Stomach (tissue), 8 donors: ENCODE measurements at regions not wholly inside any gene's neighbourhood (a gene's known extent, or its start where the extent isn't known, plus 50 kb on each side); places are given as distances from the start of the nearest gene placed in this dataset.
A peak's percentile ranks its signal among the peaks of the same experiment; 100 is the strongest.

ENCODE experiments used
- DNase-seq, 2 donors: peaks; one replicate each; pipeline versions ENCODE4 v3.0.0 to v3.0.0-alpha.2; 2013 to 2019
- H3K27ac ChIP-seq, 5 donors: fragments of 200-600 bp in 4 of 5; sonication (generic) in 4 of 5; one replicate each; pipeline ENCODE4 v1.5.1; 2013 to 2019; ENCODE audit warnings: mild to moderate bottlenecking in 1 of 5, moderate library complexity in 1 of 5
- H3K27me3 ChIP-seq, 3 donors: fragments of 200-600 bp; sonication (generic); one replicate each; pipeline ENCODE4 v1.5.1; 2017 to 2019; ENCODE audit warnings: mixed run types in 1 of 3
- H3K36me3 ChIP-seq, 4 donors: fragments of 200-600 bp; sonication (generic); 1 replicate in 3 of 4; 2 replicates in 1 of 4; pipeline ENCODE4 v1.5.1; 2016 to 2019
- H3K4me1 ChIP-seq, 4 donors: fragments of 200-600 bp; sonication (generic); one replicate each; pipeline ENCODE4 v1.5.1; 2016 to 2019
- H3K4me3 ChIP-seq, 4 donors: fragments of 200-600 bp; sonication (generic) in 3 of 4; one replicate each; pipeline ENCODE4 v1.5.1; 2016 to 2019; ENCODE audit warnings: mild to moderate bottlenecking in 1 of 4
- H3K9me3 ChIP-seq, 4 donors: fragments of 200-600 bp; sonication (generic); one replicate each; pipeline ENCODE4 v1.5.1; 2016 to 2019
- CTCF ChIP-seq, 7 experiments: fragments of 450-650 bp in 4 of 7; fragments of 200-600 bp in 3 of 7; sonication (generic) in 3 of 7; IDR thresholded peaks; one replicate each; pipeline ENCODE4 v1.5.1; 2016 to 2019; ENCODE audit warnings: antibody characterized with exemption in 7 of 7, control low read depth in 2 of 7, mild to moderate bottlenecking in 1 of 7
- EP300 ChIP-seq: sonication (generic); formaldehyde crosslinking; IDR thresholded peaks from one replicate; pipeline ENCODE4 v1.6.1; 2017; ENCODE audit warnings: antibody characterized with exemption
- POLR2A ChIP-seq, 4 donors: fragments of 450-650 bp; IDR thresholded peaks; one replicate each; pipeline ENCODE4 v1.6.1; 2016; ENCODE audit warnings: antibody characterized with exemption in 4 of 4, control low read depth in 2 of 4, mild to moderate bottlenecking in 1 of 4, moderate library complexity in 1 of 4
- POLR2AphosphoS5 ChIP-seq, 3 donors: sonication (generic); formaldehyde crosslinking; IDR thresholded peaks; one replicate each; pipeline ENCODE4 v1.6.1; 2016; ENCODE audit warnings: antibody characterized with exemption in 3 of 3
- WGBS, 5 donors: extraction: QIAGEN DNeasy Blood & Tissue Kit in 3 of 5; methylation state at CpG; one replicate each; pipeline versions ENCODE4 v1.1.5 to v1.1.7; 2013 to 2018; 5-methylcytosine and 5-hydroxymethylcytosine counted together
- intact Hi-C: fragments of 100-400 bp; cut with DNase I; formaldehyde crosslinking; loops from one replicate; pipeline ENCODE4 v1.15.1; 2023; ENCODE audit warnings: low total_unique reads
- donor health status: healthy with polysubstance abuse.
- donor health status: Bipolar disorder and iron deficiency.
- donor health status: healthy.

- Histone ChIP-seq H3K9me3 (no peaks in the 10 kb centered on the region), H3K27ac (no peak overlapping the region), H3K36me3 (no peaks in the 10 kb centered on the region), H3K4me3 (no peak overlapping the region), H3K4me1 (no peaks in the 10 kb centered on the region), H3K27me3 (no peaks in the 10 kb centered on the region)
- TF ChIP-seq POLR2A (IDR thresholded peaks at IDR 0.05) (no peak), EP300 (no peak), POLR2AphosphoS5 (IDR thresholded peaks at IDR 0.05) (no peak), CTCF (IDR thresholded peaks at IDR 0.05) (no peak)
- intact Hi-C loops: no loop called here
- 44 to 63% (median 58%) methylated on average over 2 of the region's 2 CpGs for WGBS, 5 donors
- DNase-seq: no peak
These were observed 503.4 kb upstream of the NECTIN3 start for GRCh38 chr3:110568246-110568645.

DNA sequence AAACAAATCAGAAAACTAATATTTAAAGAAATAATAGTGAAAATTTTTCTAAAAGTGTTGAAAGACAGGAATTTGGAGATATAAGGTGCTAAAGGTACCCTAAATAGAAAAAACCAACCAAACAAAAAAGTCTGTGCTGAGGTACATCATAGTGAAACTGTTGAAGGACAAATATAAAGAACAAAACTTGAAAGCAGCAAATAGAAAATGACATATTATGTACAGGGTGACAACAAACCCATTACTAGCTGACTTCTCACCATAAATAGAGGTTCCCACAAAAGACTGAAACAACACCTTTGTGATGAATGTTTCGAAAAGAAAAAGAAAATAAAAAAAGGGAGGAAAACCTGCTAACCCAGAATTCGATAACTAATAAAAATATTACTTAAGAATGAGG, 502.5 kb upstream of the NECTIN3 start:
- no peak for TF ChIP-seq EP300
- no peak for TF ChIP-seq POLR2A (IDR thresholded peaks at IDR 0.05)
- TF ChIP-seq POLR2AphosphoS5 (IDR thresholded peaks at IDR 0.05): no peak
- TF ChIP-seq CTCF (IDR thresholded peaks at IDR 0.05): no peak
- intact Hi-C loops: no loop called here
- H3K9me3 ChIP-seq: no peaks in the 10 kb centered on the region
- DNase-seq: no peak
- no peaks in the 10 kb centered on the region for H3K4me1 ChIP-seq
- no peaks in the 10 kb centered on the region for H3K36me3 ChIP-seq
- no peaks in the 10 kb centered on the region for H3K27me3 ChIP-seq
- WGBS, 5 donors: 72 to 88% (median 83%) methylated on average over 2 of the region's 2 CpGs
- H3K27ac ChIP-seq: no peak overlapping the region
- no peak overlapping the region for H3K4me3 ChIP-seq

DNA sequence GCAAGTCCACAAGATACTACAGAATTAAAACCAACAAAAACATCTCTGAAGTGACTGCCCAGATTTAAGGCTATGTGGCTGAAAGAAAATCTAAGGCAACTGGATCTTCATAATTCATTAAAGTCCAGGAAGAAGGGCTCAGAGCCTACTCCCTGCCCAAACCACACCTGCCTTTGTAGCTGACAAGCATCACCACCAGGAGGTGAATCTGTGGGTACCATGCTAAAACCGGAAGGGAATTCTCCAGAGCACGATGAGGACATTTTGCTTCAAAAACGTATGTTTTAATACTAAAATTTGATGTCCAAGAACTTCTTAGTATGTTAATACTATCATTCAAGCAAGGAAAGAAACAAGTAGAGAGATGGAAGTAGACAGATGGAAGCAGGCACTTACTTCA, 495.9 kb upstream of the NECTIN3 start:
- H3K4me1 ChIP-seq: no peaks in the 10 kb centered on the region
- no peak for TF ChIP-seq CTCF (IDR thresholded peaks at IDR 0.05)
- no peak for TF ChIP-seq POLR2A (IDR thresholded peaks at IDR 0.05)
- TF ChIP-seq POLR2AphosphoS5 (IDR thresholded peaks at IDR 0.05): no peak
- TF ChIP-seq EP300: no peak
- no peaks in the 10 kb centered on the region for H3K27me3 ChIP-seq
- H3K9me3 ChIP-seq: no peaks in the 10 kb centered on the region
- DNase-seq: no peak
- intact Hi-C loops: no loop called here
- 78 to 89% (median 84%) methylated on average over 3 of the region's 3 CpGs for WGBS, 5 donors
- H3K4me3 ChIP-seq: no peak overlapping the region
- no peak overlapping the region for H3K27ac ChIP-seq
- H3K36me3 ChIP-seq: no peaks in the 10 kb centered on the region

- Histone ChIP-seq H3K27ac (no peak overlapping the region), H3K4me1 (no peaks in the 10 kb centered on the region), H3K9me3 (no peaks in the 10 kb centered on the region), H3K27me3 (no peaks in the 10 kb centered on the region), H3K4me3 (no peak overlapping the region), H3K36me3 (no peaks in the 10 kb centered on the region)
- intact Hi-C loops: no loop called here
- TF ChIP-seq EP300 (no peak), POLR2A (IDR thresholded peaks at IDR 0.05) (no peak), CTCF (IDR thresholded peaks at IDR 0.05) (no peak), POLR2AphosphoS5 (IDR thresholded peaks at IDR 0.05) (peak in 1 of 3 donors; percentile 25)
- peak in 1 of 2 donors; percentile 7 for DNase-seq
- WGBS, 5 donors: 59 to 85% (median 70%) methylated on average over 3 of the region's 3 CpGs
These were observed 494.7 kb upstream of the NECTIN3 start for GRCh38 chr3:110576960-110577359.
